Endothelial cell (in vitro differentiated cells): ENCODE measurements at regions not wholly inside any gene's neighbourhood (a gene's known extent, or its start where the extent isn't known, plus 50 kb on each side); places are given as distances from the start of the nearest gene placed in this dataset.

ENCODE experiments used
- DNase-seq: peaks from one replicate; pipeline ENCODE4 v3.0.0; 2021; ENCODE audit warnings: low spot score
- H3K27ac Mint-ChIP-seq: one replicate; pipeline ENCODE4 v1.8.0; 2021; ENCODE audit warnings: mixed read lengths, inconsistent platforms; ENCODE audit not compliant: unreplicated experiment
- H3K27me3 Mint-ChIP-seq: one replicate; pipeline ENCODE4 v1.8.0; 2021; ENCODE audit warnings: mild to moderate bottlenecking, moderate library complexity, mixed read lengths, inconsistent platforms; ENCODE audit not compliant: unreplicated experiment
- H3K36me3 Mint-ChIP-seq: one replicate; pipeline ENCODE4 v1.8.0; 2021; ENCODE audit warnings: mild to moderate bottlenecking, low read depth, mixed read lengths, inconsistent platforms; ENCODE audit not compliant: unreplicated experiment
- H3K4me1 Mint-ChIP-seq: one replicate; pipeline ENCODE4 v1.8.0; 2021; ENCODE audit warnings: mild to moderate bottlenecking, mixed read lengths, inconsistent platforms; ENCODE audit not compliant: unreplicated experiment
- H3K4me3 Mint-ChIP-seq: one replicate; pipeline ENCODE4 v1.8.0; 2021; ENCODE audit warnings: mild to moderate bottlenecking, mixed read lengths, inconsistent platforms; ENCODE audit not compliant: unreplicated experiment
- H3K9me3 Mint-ChIP-seq: one replicate; pipeline ENCODE4 v1.8.0; 2021; ENCODE audit warnings: mixed read lengths, inconsistent platforms; ENCODE audit not compliant: unreplicated experiment
- TF ChIP-seq, protein P1 (sequence below): fragments of 200-600 bp; sonication (generic); IDR thresholded peaks from one replicate; pipeline ENCODE4 v1.5.0; 2021; ENCODE audit warnings: antibody characterized with exemption; ENCODE audit not compliant: unreplicated experiment

DNA sequence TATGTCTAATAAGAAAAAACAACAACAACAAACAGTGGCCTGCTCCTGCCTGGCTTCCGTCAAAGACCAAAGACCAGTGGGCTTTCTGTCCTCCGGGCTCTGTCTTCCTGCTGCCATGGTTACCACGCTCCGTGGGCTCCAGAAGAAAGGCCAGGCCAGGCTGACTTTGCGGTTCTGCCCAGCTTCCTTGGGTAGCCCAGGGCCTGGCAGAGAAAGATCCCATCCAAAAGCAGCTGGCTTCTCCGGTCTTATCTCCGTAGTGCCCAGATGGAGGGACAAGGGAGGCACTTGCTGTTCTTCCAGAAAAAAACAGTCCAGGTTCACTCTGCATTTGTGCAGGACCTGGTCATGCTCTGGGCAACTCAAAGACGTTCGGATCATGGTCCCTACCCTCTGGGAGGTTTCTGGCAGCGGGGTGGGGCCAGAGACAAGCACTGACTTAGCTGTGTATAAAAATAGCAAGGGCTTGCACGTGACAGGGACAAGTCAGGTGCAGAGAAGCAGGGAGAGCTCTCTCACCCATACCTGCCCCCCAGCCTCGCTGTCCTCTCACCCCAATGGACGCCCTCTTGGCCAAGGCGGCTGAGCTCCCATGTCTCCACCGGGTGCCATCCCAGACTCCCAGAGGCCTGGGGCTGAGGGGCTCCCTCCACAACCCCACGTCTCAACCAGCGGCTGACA is 212.2 kb downstream of the C9orf50 start:
- Mint-ChIP-seq H3K4me1 (peaks cover 4% of the 10 kb centered on the region), H3K27me3 (peaks cover 25% of the 10 kb centered on the region), H3K36me3 (peaks cover 10% of the 10 kb centered on the region), H3K4me3 (no peak overlapping the region), H3K27ac (peak overlapping the region; percentile 38), H3K9me3 (peaks cover 7% of the 10 kb centered on the region)
- DNase-seq, result no peak
- TF ChIP-seq, protein P1, sequence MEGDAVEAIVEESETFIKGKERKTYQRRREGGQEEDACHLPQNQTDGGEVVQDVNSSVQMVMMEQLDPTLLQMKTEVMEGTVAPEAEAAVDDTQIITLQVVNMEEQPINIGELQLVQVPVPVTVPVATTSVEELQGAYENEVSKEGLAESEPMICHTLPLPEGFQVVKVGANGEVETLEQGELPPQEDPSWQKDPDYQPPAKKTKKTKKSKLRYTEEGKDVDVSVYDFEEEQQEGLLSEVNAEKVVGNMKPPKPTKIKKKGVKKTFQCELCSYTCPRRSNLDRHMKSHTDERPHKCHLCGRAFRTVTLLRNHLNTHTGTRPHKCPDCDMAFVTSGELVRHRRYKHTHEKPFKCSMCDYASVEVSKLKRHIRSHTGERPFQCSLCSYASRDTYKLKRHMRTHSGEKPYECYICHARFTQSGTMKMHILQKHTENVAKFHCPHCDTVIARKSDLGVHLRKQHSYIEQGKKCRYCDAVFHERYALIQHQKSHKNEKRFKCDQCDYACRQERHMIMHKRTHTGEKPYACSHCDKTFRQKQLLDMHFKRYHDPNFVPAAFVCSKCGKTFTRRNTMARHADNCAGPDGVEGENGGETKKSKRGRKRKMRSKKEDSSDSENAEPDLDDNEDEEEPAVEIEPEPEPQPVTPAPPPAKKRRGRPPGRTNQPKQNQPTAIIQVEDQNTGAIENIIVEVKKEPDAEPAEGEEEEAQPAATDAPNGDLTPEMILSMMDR, result no peak

DNA sequence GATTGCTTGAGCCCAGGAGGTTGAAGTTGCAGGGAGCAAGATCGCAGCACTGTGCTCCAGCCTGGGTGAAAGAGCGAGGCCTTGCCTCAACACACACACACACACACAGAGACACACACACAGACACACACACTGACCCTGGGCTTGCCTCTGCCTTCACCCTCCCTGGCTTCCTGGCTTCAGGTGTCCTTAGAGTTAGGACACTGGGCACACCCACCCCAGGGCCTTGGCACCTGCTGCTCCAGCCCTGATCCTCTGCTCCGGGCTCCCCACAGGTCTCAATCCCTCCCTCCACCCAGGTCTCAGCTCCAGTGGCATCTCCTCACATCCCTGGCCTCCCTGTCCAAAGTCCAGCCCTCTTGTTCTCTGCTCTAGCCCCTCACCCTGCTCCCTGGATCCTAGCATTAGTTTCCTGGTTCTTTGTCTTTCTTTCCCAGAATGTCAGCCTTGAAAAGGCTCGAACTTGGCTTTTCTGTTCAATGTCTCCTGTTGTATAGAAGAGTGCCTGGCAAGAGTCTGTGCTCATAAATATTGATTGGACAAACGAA is 212.9 kb downstream of the C9orf50 start:
- no peak for DNase-seq
- Mint-ChIP-seq H3K4me1 (peaks cover 4% of the 10 kb centered on the region), H3K27me3 (peaks cover 25% of the 10 kb centered on the region), H3K36me3 (peaks cover 10% of the 10 kb centered on the region), H3K9me3 (peaks cover 7% of the 10 kb centered on the region), H3K27ac (peak overlapping the region; percentile 38), H3K4me3 (no peak overlapping the region)
- TF ChIP-seq, protein P1, result no peak

DNA sequence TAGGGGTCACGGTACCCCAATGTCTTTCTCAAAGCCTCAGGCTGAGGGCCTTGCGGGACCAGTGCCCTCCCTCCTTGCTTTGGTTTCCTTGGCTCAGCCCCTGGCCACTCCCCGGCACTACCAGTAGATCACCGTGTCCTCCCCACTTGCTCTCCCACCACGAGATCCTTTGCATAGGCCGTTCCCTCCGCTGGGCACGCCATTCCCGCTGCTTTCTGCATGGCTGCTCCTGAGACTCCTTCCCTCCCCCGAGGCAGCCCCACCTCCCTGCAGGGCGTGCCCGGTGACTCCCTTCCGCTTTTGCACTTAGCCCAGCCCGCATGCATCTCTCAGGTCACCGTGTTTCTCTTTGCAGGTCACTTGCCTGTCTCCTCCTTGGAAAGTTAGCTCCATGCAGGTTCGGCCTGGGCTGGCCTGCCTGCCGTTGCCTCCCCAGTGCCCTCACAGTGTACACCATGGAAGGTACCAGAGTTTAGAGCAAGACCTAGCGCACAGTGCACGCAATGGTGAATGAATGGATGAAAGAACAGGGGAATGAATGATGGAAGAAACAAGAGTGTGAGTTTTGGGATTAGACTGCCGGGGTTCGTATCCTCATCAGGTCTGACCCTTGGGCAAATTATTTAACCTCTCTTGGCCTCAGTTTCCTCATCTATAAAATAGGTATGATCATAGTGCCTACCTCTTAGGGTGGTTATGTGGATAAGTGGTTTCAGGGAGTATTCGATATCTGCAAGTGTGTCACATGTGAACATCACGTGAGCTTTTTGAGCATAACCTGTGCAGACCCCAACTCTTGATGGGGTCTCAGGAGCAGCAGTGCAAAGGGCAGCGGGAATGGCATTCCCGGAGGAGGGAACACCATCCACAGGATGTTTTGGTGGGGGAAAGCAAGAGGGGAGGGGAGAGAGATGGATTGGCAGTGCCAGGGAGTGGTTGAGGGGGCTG is 214.3 kb downstream of the C9orf50 start:
- Mint-ChIP-seq H3K36me3 (peaks cover 10% of the 10 kb centered on the region), H3K4me1 (peaks cover 7% of the 10 kb centered on the region), H3K9me3 (peaks cover 7% of the 10 kb centered on the region), H3K4me3 (no peak overlapping the region), H3K27me3 (peaks cover 21% of the 10 kb centered on the region), H3K27ac (peak overlapping the region; percentile 44)
- TF ChIP-seq, protein P1, result no peak
- no peak for DNase-seq

DNA sequence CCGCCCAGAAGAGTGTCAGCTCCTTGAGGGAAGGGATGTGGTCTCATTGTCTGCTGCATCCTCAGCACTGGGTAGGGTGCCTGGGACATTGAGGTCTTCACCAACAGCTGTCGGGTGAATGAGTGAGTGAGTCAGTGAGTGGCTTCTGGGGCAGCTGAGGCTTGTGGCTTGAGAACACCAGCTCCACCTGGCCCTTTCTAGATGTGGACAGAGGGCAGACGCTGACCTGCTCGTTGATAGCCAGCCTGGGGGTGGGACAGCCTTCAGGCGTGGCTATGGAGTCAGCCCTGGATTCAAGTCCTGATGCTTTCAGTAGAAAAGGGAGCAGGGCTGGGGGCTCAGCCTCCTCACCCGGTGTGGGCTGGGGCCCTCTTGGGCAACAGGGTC is 215.1 kb downstream of the C9orf50 start:
- H3K4me1 Mint-ChIP-seq, result peaks cover 9% of the 10 kb centered on the region
- no peak overlapping the region for H3K4me3 Mint-ChIP-seq
- H3K27me3 Mint-ChIP-seq, result peaks cover 23% of the 10 kb centered on the region
- TF ChIP-seq, protein P1, result no peak
- no peak for DNase-seq
- H3K27ac Mint-ChIP-seq, result no peak overlapping the region
- H3K36me3 Mint-ChIP-seq, result peaks cover 10% of the 10 kb centered on the region
- peaks cover 7% of the 10 kb centered on the region for H3K9me3 Mint-ChIP-seq
